HCT116 (cell line): ENCODE measurements at regions not wholly inside any gene's neighbourhood (a gene's known extent, or its start where the extent isn't known, plus 50 kb on each side); places are given as distances from the start of the nearest gene placed in this dataset.
"Not testable (repeated sequence)": the region's sequence is repeated elsewhere in the genome, so short reads cannot be mapped to it uniquely, and the experiment has no call there.

Experiments used
- ATAC-seq: fragments of 200-7000 bp; cut with Tn5 transposase; 2 replicates; pipeline ENCODE4 v1.9.1; 2020; ENCODE audit warnings: mild to moderate bottlenecking, moderate library complexity
- BruUV-seq: library from RNA; stranded (reverse); fragments of 400-500 nt; replicated peaks from 2 replicates; lab custom pipeline; 2021; lab: Mats Ljungman, UMichigan
- CTCF ChIA-PET: fragments of 300-600 bp; sonication (Branson Sonifier 250); formaldehyde crosslinking; loops from one replicate; lab custom pipeline; 2021; ENCODE audit warnings: antibody characterized with exemption; lab: Charles Lee
- POLR2A ChIA-PET: fragments of 300-600, 350-600 bp; sonication (Branson Sonifier 250); formaldehyde crosslinking; loops from one replicate; lab custom pipeline; 2021; ENCODE audit warnings: antibody characterized with exemption; lab: Charles Lee
- RAD21 ChIA-PET, 2 experiments: fragments of 300-600 bp; sonication (Branson Sonifier 250); formaldehyde crosslinking; loops; one replicate each; lab custom pipeline; 2023; ENCODE audit warnings: low total read pairs in 2 of 2; ENCODE audit not compliant: uncharacterized antibody in 2 of 2, unreplicated experiment in 2 of 2, low non-redundant PET in 1 of 2; lab: Charles Lee
- DNase-seq: peaks from one replicate; pipeline ENCODE4 v3.0.0-alpha.2; 2010; ENCODE audit warnings: low read depth, low spot score
- H2AFZ ChIP-seq: fragments of 200-600 bp; shearing (Covaris generic), sonication (generic); 2 replicates; pipeline ENCODE4 v1.6.1; 2017; ENCODE audit warnings: low read depth, mixed run types, mixed read lengths, antibody characterized with exemption, low read length; ENCODE audit not compliant: poor library complexity, severe bottlenecking
- H3K27ac ChIP-seq: 2 replicates; pipeline ENCODE4 v1.5.1; 2012; ENCODE audit warnings: low read depth, low read length
- H3K27me3 ChIP-seq: fragments of 200-600 bp; sonication (generic); 2 replicates; pipeline ENCODE4 v1.6.1; 2016; ENCODE audit warnings: mixed run types, low read length, mixed read lengths; ENCODE audit not compliant: insufficient read depth
- H3K36me3 ChIP-seq, 2 experiments: fragments of 200-500 bp in 1 of 2; fragments of 200-600 bp in 1 of 2; sonication (Bioruptor generic) in 1 of 2; sonication (generic) in 1 of 2; 2 replicates each; pipeline versions ENCODE4 v1.5.1 to v1.6.1; 2014 to 2016; ENCODE audit warnings: low read length in 2 of 2, inconsistent platforms in 1 of 2, mixed read lengths in 1 of 2, mixed run types in 1 of 2; ENCODE audit not compliant: insufficient read depth in 2 of 2, control insufficient read depth in 1 of 2
- H3K4me1 ChIP-seq, 2 experiments: fragments of 200-600 bp in 1 of 2; sonication (generic) in 1 of 2; 2 replicates each; pipeline versions ENCODE4 v1.5.1 to v1.6.1; 2012 to 2017; ENCODE audit warnings: low read length in 2 of 2, inconsistent platforms in 1 of 2, mild to moderate bottlenecking in 1 of 2, mixed read lengths in 1 of 2, mixed run types in 1 of 2, moderate library complexity in 1 of 2; ENCODE audit not compliant: insufficient read depth in 2 of 2, control insufficient read depth in 1 of 2
- H3K4me2 ChIP-seq: fragments of 200-600 bp; sonication (generic); 2 replicates; pipeline ENCODE4 v1.6.1; 2017; ENCODE audit warnings: mixed run types, low read length, mixed read lengths
- H3K4me3 ChIP-seq, 2 experiments: fragments of 200-600 bp in 1 of 2; sonication (generic) in 1 of 2; replicated peaks in 1 of 2; 2 replicates each; pipeline ENCODE4 v1.5.1; 2011 to 2016; ENCODE audit warnings: low read length in 2 of 2, control low read depth in 1 of 2, low read depth in 1 of 2, mild to moderate bottlenecking in 1 of 2, mixed read lengths in 1 of 2, mixed run types in 1 of 2
- H3K79me2 ChIP-seq: fragments of 200-600 bp; sonication (generic); 2 replicates; pipeline ENCODE4 v1.6.1; 2017; ENCODE audit warnings: mild to moderate bottlenecking, mixed run types, low read length, moderate library complexity, mixed read lengths; ENCODE audit not compliant: insufficient read depth
- H3K9ac ChIP-seq: fragments of 200-600 bp; sonication (generic); 2 replicates; pipeline ENCODE4 v1.6.1; 2016; ENCODE audit warnings: low read length, mixed read lengths
- H3K9me2 ChIP-seq: fragments of 200-600 bp; sonication (generic), shearing (Covaris generic); 2 replicates; pipeline ENCODE4 v1.6.1; 2017; ENCODE audit warnings: mixed run types, mild to moderate bottlenecking, moderate library complexity; ENCODE audit not compliant: insufficient read depth
- H3K9me3 ChIP-seq, 2 experiments: fragments of 200-500 bp in 1 of 2; fragments of 200-600 bp in 1 of 2; sonication (Bioruptor generic) in 1 of 2; sonication (generic) in 1 of 2; 2 replicates each; pipeline ENCODE4 v1.6.1; 2014 to 2017; ENCODE audit warnings: low read length in 2 of 2, mixed read lengths in 2 of 2, inconsistent platforms in 1 of 2, low read depth in 1 of 2, mild to moderate bottlenecking in 1 of 2, mixed run types in 1 of 2, moderate library complexity in 1 of 2; ENCODE audit not compliant: control insufficient read depth in 1 of 2, insufficient read depth in 1 of 2
- H4K20me1 ChIP-seq: fragments of 200-600 bp; sonication (generic), shearing (Covaris generic); 2 replicates; pipeline ENCODE4 v1.6.1; 2017; ENCODE audit warnings: mixed run types, mild to moderate bottlenecking, moderate library complexity; ENCODE audit not compliant: insufficient read depth
- CBX3 ChIP-seq: IDR thresholded peaks from 2 replicates; pipeline ENCODE4 v1.6.1; 2012; ENCODE audit warnings: low read depth
- CEBPB ChIP-seq: IDR thresholded peaks from 2 replicates; pipeline ENCODE4 v1.6.1; 2012; ENCODE audit warnings: low read depth
- EZH2 ChIP-seq: fragments of 200-600 bp; sonication (generic); IDR thresholded peaks from 2 replicates; pipeline ENCODE4 v1.6.1; 2017; ENCODE audit warnings: antibody characterized with exemption, mixed run types
- JUND ChIP-seq: IDR thresholded peaks from 2 replicates; pipeline ENCODE4 v1.6.1; 2012
- POLR2AphosphoS5 ChIP-seq: IDR thresholded peaks from 2 replicates; pipeline ENCODE4 v1.6.1; 2011; ENCODE audit warnings: mild to moderate bottlenecking, low read depth, low read length, moderate library complexity
- RAD21 ChIP-seq: IDR thresholded peaks from 2 replicates; pipeline ENCODE4 v1.6.1; 2012; ENCODE audit warnings: low read depth, mild to moderate bottlenecking
- REST ChIP-seq: IDR thresholded peaks from 2 replicates; pipeline ENCODE4 v1.6.1; 2012; ENCODE audit warnings: low read depth
- SIN3A ChIP-seq: IDR thresholded peaks from 2 replicates; pipeline ENCODE4 v1.6.1; 2012; ENCODE audit warnings: low read depth
- SRF ChIP-seq: IDR thresholded peaks from 2 replicates; pipeline ENCODE4 v1.6.1; 2012; ENCODE audit warnings: low read depth
- TCF7L2 ChIP-seq: IDR thresholded peaks from 2 replicates; pipeline ENCODE4 v1.7.0; 2011; ENCODE audit warnings: borderline replicate concordance, inconsistent platforms; ENCODE audit not compliant: insufficient read depth, insufficient read length; ENCODE audit errors: extremely low read depth
- intact Hi-C: fragments of 100-400 bp; cut with micrococcal nuclease; formaldehyde crosslinking; loops from 2 replicates; pipeline ENCODE4 v1.10.0; 2022

DNA sequence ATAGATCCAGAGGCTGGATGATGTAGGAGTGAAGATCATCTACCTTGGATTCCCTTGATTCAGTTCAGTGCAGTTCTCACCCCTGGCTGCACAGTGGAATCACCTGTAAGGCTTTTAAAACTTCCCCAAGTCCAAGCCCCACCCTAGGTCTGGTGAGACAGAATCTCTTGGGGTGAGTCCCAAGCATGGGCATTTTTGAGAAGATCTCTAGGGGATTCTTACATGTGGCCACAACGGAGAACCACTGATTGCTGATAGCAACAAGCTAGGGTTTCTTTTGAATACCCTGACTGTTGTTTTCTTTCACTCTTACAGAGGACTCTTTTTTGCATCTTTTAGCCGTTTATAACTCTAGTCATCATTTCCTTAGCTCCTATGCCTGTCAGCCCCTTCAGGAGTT lies 204.9 kb upstream of the RASGRP1 start:
- POLR2A ChIA-PET = no interaction called here
- TF ChIP-seq POLR2AphosphoS5 (no peak), SRF (no peak), CEBPB (no peak), SIN3A (no peak), CBX3 (no peak), REST (no peak), RAD21 (no peak), EZH2 (no peak), TCF7L2 (no peak), JUND (no peak)
- no peak for ATAC-seq

GRCh38 chr15:38774076-38774475 lies 209.5 kb upstream of the RASGRP1 start:
- BruUV-seq, POLR2A ChIA-PET, H3K36me3 ChIP-seq, RAD21 ChIA-PET, H2AFZ ChIP-seq, H3K27ac ChIP-seq, DNase-seq, intact Hi-C loops, H3K4me3 ChIP-seq, CTCF ChIA-PET, H3K27me3 ChIP-seq, H3K9me3 ChIP-seq, H3K9me2 ChIP-seq, H3K4me1 ChIP-seq, ATAC-seq, H3K79me2 ChIP-seq, H3K4me2 ChIP-seq, H3K9ac ChIP-seq, H4K20me1 ChIP-seq: not testable (repeated sequence)

More for the DNA sequence above, 204.9 kb upstream of the RASGRP1 start:
- Histone ChIP-seq H3K36me3 (no peaks in the 10 kb centered on the region), H3K4me2 (no peak overlapping the region), H2AFZ (no peak overlapping the region), H3K4me1 (no peaks in the 10 kb centered on the region), H3K79me2 (no peaks in the 10 kb centered on the region), H3K9ac (no peak overlapping the region), H3K9me3 (no peaks in the 10 kb centered on the region), H4K20me1 (no peaks in the 10 kb centered on the region), H3K9me2 (no peaks in the 10 kb centered on the region), H3K27me3 (no peaks in the 10 kb centered on the region; the same call in none of the 2 replicates), H3K4me3 (no peak overlapping the region), H3K27ac (no peak overlapping the region)
- intact Hi-C loops = no loop called here
- DNase-seq = no peak
- BruUV-seq = no TSS peak
- CTCF ChIA-PET = interaction anchor here (0.8 to 1.8 kb wide), 2 partner anchors 9 to 988 kb away, joined by 3 to 6 read pairs; no protein-coding TSS in a partner anchor
- RAD21 ChIA-PET = no interaction called here
